ENCODE measurements at regions not wholly inside any gene's neighbourhood (a gene's known extent, or its start where the extent isn't known, plus 50 kb on each side); places are given as distances from the start of the nearest gene placed in this dataset.

DNA sequence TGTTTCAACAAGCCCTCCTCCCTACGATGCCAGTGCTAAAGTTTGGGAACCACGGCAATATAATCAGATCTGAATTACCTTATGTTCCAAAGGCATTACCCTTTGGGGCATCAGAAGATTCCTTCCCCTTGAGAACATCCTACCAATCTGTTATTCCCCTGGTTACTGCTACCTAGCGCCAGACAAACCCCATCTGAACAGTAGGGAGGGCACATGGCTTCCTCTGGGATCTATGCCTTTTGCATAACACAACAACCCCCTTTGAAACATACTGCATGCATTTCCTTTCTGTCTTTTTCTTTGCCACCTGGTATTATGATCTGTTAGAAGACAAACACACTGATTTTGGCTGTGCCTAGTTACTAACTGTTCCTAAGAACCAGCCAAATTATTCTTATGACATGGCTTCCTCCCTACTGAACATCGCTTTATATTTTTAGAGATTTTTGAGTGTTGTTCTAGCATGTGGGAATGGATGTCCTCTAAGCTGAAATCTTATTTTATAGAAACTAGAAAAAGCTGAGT is 103.9 kb upstream of the DAPK1 start:
- no peak for TF ChIP-seq CTCF (IDR thresholded peaks at IDR 0.05 in 8 of 11, conservative IDR thresholded peaks at IDR 0.05 in 3 of 11)
- TF ChIP-seq POLR2AphosphoS5 (IDR thresholded peaks at IDR 0.05), result no peak
